Naive thymus-derived CD8-positive, alpha-beta T cell (primary cell): ENCODE measurements at regions not wholly inside any gene's neighbourhood (a gene's known extent, or its start where the extent isn't known, plus 50 kb on each side); places are given as distances from the start of the nearest gene placed in this dataset.

Source experiments
- ATAC-seq, 2 donors: fragments of 150-1000 bp; cut with Tn5 transposase in 1 of 2; sonication (Bioruptor Pico), chemical (Tn5 transposase) in 1 of 2; 1 replicate in 1 of 2; 2 replicates in 1 of 2; pipeline ENCODE4 v1.10.0; 2021; ENCODE audit warnings: mild to moderate bottlenecking in 2 of 2, moderate library complexity in 2 of 2
- POLR2A ChIA-PET: fragments of 350-600 bp; sonication (Branson Sonifier 250); formaldehyde crosslinking; loops from one replicate; lab custom pipeline; 2021; ENCODE audit warnings: antibody characterized with exemption; lab: Charles Lee
- DNase-seq, 10 donors: peaks; one replicate each; pipeline versions ENCODE4 v3.0.0 to v3.0.0-alpha.2; 2020 to 2022
- H3K27ac Mint-ChIP-seq, 10 donors: one replicate each; pipeline ENCODE4 v1.8.0; 2020 to 2022; ENCODE audit warnings: mild to moderate bottlenecking in 10 of 10, mixed read lengths in 10 of 10, moderate library complexity in 4 of 10, inconsistent platforms in 1 of 10
- H3K27me3 Mint-ChIP-seq, 5 donors: one replicate each; pipeline ENCODE4 v1.8.0; 2021 to 2022; ENCODE audit warnings: mixed read lengths in 5 of 5
- H3K36me3 Mint-ChIP-seq, 3 donors: one replicate each; pipeline ENCODE4 v1.8.0; 2020 to 2022; ENCODE audit warnings: mixed read lengths in 3 of 3, mild to moderate bottlenecking in 2 of 3, inconsistent platforms in 1 of 3
- H3K4me1 Mint-ChIP-seq, 4 donors: one replicate each; pipeline ENCODE4 v1.8.0; 2021 to 2022; ENCODE audit warnings: mixed read lengths in 4 of 4
- H3K4me3 Mint-ChIP-seq, 10 donors: one replicate each; pipeline ENCODE4 v1.8.0; 2020 to 2022; ENCODE audit warnings: mild to moderate bottlenecking in 10 of 10, mixed read lengths in 10 of 10, moderate library complexity in 6 of 10, inconsistent platforms in 1 of 10
- H3K9me3 Mint-ChIP-seq, 9 donors: one replicate each; pipeline ENCODE4 v1.8.0; 2020 to 2022; ENCODE audit warnings: mixed read lengths in 9 of 9, mild to moderate bottlenecking in 3 of 9, inconsistent platforms in 1 of 9, moderate library complexity in 1 of 9

GRCh38 chr1:218953386-218953785, 220.3 kb upstream of the LYPLAL1 start:
- no peak overlapping the region for H3K4me3 Mint-ChIP-seq
- no peaks in the 10 kb centered on the region for H3K36me3 Mint-ChIP-seq
- H3K27ac Mint-ChIP-seq = no peak overlapping the region
- ATAC-seq = no peak
- H3K9me3 Mint-ChIP-seq = peaks cover 0 to 12% (median 0%) of the 10 kb centered on the region in 9 donors
- H3K4me1 Mint-ChIP-seq = no peaks in the 10 kb centered on the region
- POLR2A ChIA-PET = no interaction called here
- no peak for DNase-seq
- peaks cover 0 to 4% (median 0%) of the 10 kb centered on the region in 5 donors for H3K27me3 Mint-ChIP-seq

GRCh38 chr1:218957971-218958370, 215.7 kb upstream of the LYPLAL1 start:
- Mint-ChIP-seq H3K27ac (no peak overlapping the region), H3K4me1 (no peaks in the 10 kb centered on the region), H3K9me3 (peaks cover 0 to 4% (median 0%) of the 10 kb centered on the region in 9 donors), H3K27me3 (no peaks in the 10 kb centered on the region), H3K4me3 (no peak overlapping the region), H3K36me3 (no peaks in the 10 kb centered on the region)
- ATAC-seq (no peak), DNase-seq (no peak)
- POLR2A ChIA-PET = no interaction called here

GRCh38 chr1:218959784-218960183, 213.9 kb upstream of the LYPLAL1 start:
- no peaks in the 10 kb centered on the region for H3K4me1 Mint-ChIP-seq
- H3K9me3 Mint-ChIP-seq = peaks cover 0 to 4% (median 0%) of the 10 kb centered on the region in 9 donors
- H3K27ac Mint-ChIP-seq = no peak overlapping the region
- H3K4me3 Mint-ChIP-seq = no peak overlapping the region
- ATAC-seq = no peak
- H3K36me3 Mint-ChIP-seq = no peaks in the 10 kb centered on the region
- no peak for DNase-seq
- POLR2A ChIA-PET = no interaction called here
- no peaks in the 10 kb centered on the region for H3K27me3 Mint-ChIP-seq

- no peak overlapping the region for H3K27ac Mint-ChIP-seq
- H3K4me1 Mint-ChIP-seq = no peaks in the 10 kb centered on the region
- ATAC-seq (no peak), DNase-seq (no peak)
- H3K27me3 Mint-ChIP-seq = no peaks in the 10 kb centered on the region
- POLR2A ChIA-PET = no interaction called here
- H3K36me3 Mint-ChIP-seq = no peaks in the 10 kb centered on the region
- H3K4me3 Mint-ChIP-seq = no peak overlapping the region
- H3K9me3 Mint-ChIP-seq = peaks cover 0 to 5% (median 0%) of the 10 kb centered on the region in 9 donors
Measured at GRCh38 chr1:218964471-218965185, 209.1 kb upstream of the LYPLAL1 start.

- DNase-seq (no peak), ATAC-seq (no peak)
- Mint-ChIP-seq H3K4me1 (no peaks in the 10 kb centered on the region), H3K27me3 (no peaks in the 10 kb centered on the region), H3K9me3 (peaks cover 0 to 5% (median 0%) of the 10 kb centered on the region in 9 donors), H3K4me3 (no peak overlapping the region), H3K27ac (no peak overlapping the region), H3K36me3 (no peaks in the 10 kb centered on the region)
- POLR2A ChIA-PET = no interaction called here
Measured at GRCh38 chr1:218965821-218966220, 207.9 kb upstream of the LYPLAL1 start.

GRCh38 chr1:218967254-218967653, 206.4 kb upstream of the LYPLAL1 start:
- H3K27ac Mint-ChIP-seq = no peak overlapping the region
- DNase-seq (no peak), ATAC-seq (no peak)
- H3K27me3 Mint-ChIP-seq = peaks cover 0 to 3% (median 0%) of the 10 kb centered on the region in 5 donors
- peaks cover 0 to 5% (median 0%) of the 10 kb centered on the region in 3 donors for H3K36me3 Mint-ChIP-seq
- H3K9me3 Mint-ChIP-seq = peaks cover 0 to 5% (median 2%) of the 10 kb centered on the region in 9 donors
- no peak overlapping the region for H3K4me3 Mint-ChIP-seq
- POLR2A ChIA-PET = no interaction called here
- H3K4me1 Mint-ChIP-seq = no peaks in the 10 kb centered on the region

GRCh38 chr1:218967836-218968235, 205.8 kb upstream of the LYPLAL1 start:
- no peak overlapping the region for H3K27ac Mint-ChIP-seq
- ATAC-seq (no peak), DNase-seq (no peak)
- H3K4me3 Mint-ChIP-seq = no peak overlapping the region
- POLR2A ChIA-PET = no interaction called here
- peaks cover 0 to 9% (median 3%) of the 10 kb centered on the region in 9 donors for H3K9me3 Mint-ChIP-seq
- peaks cover 0 to 5% (median 0%) of the 10 kb centered on the region in 5 donors for H3K27me3 Mint-ChIP-seq
- H3K36me3 Mint-ChIP-seq = peaks cover 0 to 8% (median 0%) of the 10 kb centered on the region in 3 donors
- H3K4me1 Mint-ChIP-seq = no peaks in the 10 kb centered on the region

GRCh38 chr1:218969006-218969405, 204.7 kb upstream of the LYPLAL1 start:
- POLR2A ChIA-PET = no interaction called here
- ATAC-seq = no peak
- no peak overlapping the region for H3K27ac Mint-ChIP-seq

GRCh38 chr1:218970397-218970990, 203.2 kb upstream of the LYPLAL1 start:
- H3K36me3 Mint-ChIP-seq = peaks cover 0 to 8% (median 0%) of the 10 kb centered on the region in 3 donors
- DNase-seq = no peak

More at GRCh38 chr1:218969006-218969405, 204.7 kb upstream of the LYPLAL1 start:
- H3K27me3 Mint-ChIP-seq = peaks cover 0 to 5% (median 0%) of the 10 kb centered on the region in 5 donors
- H3K4me1 Mint-ChIP-seq = no peaks in the 10 kb centered on the region
- DNase-seq = no peak
- H3K9me3 Mint-ChIP-seq = peaks cover 0 to 11% (median 3%) of the 10 kb centered on the region in 9 donors
- peaks cover 0 to 8% (median 0%) of the 10 kb centered on the region in 3 donors for H3K36me3 Mint-ChIP-seq
- no peak overlapping the region for H3K4me3 Mint-ChIP-seq

GRCh38 chr1:218971156-218971555, 202.5 kb upstream of the LYPLAL1 start:
- no peaks in the 10 kb centered on the region for H3K4me1 Mint-ChIP-seq
- H3K9me3 Mint-ChIP-seq = peaks cover 0 to 11% (median 3%) of the 10 kb centered on the region in 9 donors
- DNase-seq (no peak), ATAC-seq (no peak)
- no peak overlapping the region for H3K27ac Mint-ChIP-seq
- H3K36me3 Mint-ChIP-seq = peaks cover 0 to 8% (median 0%) of the 10 kb centered on the region in 3 donors
- H3K4me3 Mint-ChIP-seq = no peak overlapping the region
- peaks cover 0 to 5% (median 0%) of the 10 kb centered on the region in 5 donors for H3K27me3 Mint-ChIP-seq
- POLR2A ChIA-PET = no interaction called here

More at GRCh38 chr1:218970397-218970990, 203.2 kb upstream of the LYPLAL1 start:
- ATAC-seq = no peak
- no peak overlapping the region for H3K27ac Mint-ChIP-seq
- no peak overlapping the region for H3K4me3 Mint-ChIP-seq
- H3K27me3 Mint-ChIP-seq = peaks cover 0 to 5% (median 0%) of the 10 kb centered on the region in 5 donors
- POLR2A ChIA-PET = no interaction called here
- peaks cover 0 to 11% (median 3%) of the 10 kb centered on the region in 9 donors for H3K9me3 Mint-ChIP-seq
- H3K4me1 Mint-ChIP-seq = no peaks in the 10 kb centered on the region

GRCh38 chr1:218980881-218981280, 192.8 kb upstream of the LYPLAL1 start:
- POLR2A ChIA-PET = no interaction called here
- no peaks in the 10 kb centered on the region for H3K27me3 Mint-ChIP-seq
- ATAC-seq (no peak), DNase-seq (no peak)
- H3K9me3 Mint-ChIP-seq = peaks cover 0 to 19% (median 5%) of the 10 kb centered on the region in 9 donors
- no peaks in the 10 kb centered on the region for H3K36me3 Mint-ChIP-seq
- H3K4me1 Mint-ChIP-seq = no peaks in the 10 kb centered on the region
- H3K27ac Mint-ChIP-seq = no peak overlapping the region
- no peak overlapping the region for H3K4me3 Mint-ChIP-seq

GRCh38 chr1:218982482-218982881, 191.2 kb upstream of the LYPLAL1 start:
- POLR2A ChIA-PET = no interaction called here
- Mint-ChIP-seq H3K9me3 (peaks cover 0 to 24% (median 5%) of the 10 kb centered on the region in 9 donors), H3K27me3 (no peaks in the 10 kb centered on the region), H3K36me3 (no peaks in the 10 kb centered on the region), H3K4me3 (no peak overlapping the region), H3K4me1 (no peaks in the 10 kb centered on the region), H3K27ac (no peak overlapping the region)
- ATAC-seq = no peak
- DNase-seq = no peak

GRCh38 chr1:218983433-218983832, 190.2 kb upstream of the LYPLAL1 start:
- Mint-ChIP-seq H3K4me1 (no peaks in the 10 kb centered on the region), H3K36me3 (no peaks in the 10 kb centered on the region), H3K27me3 (no peaks in the 10 kb centered on the region), H3K27ac (no peak overlapping the region), H3K4me3 (no peak overlapping the region), H3K9me3 (peaks cover 0 to 33% (median 6%) of the 10 kb centered on the region in 9 donors)
- POLR2A ChIA-PET = no interaction called here
- DNase-seq (no peak), ATAC-seq (no peak)
